Right ventricle myocardium inferior (tissue), 1 donor: ENCODE measurements at regions not wholly inside any gene's neighbourhood (a gene's known extent, or its start where the extent isn't known, plus 50 kb on each side); places are given as distances from the start of the nearest gene placed in this dataset.
A peak's percentile ranks its signal among the peaks of the same experiment; 100 is the strongest.
"Not testable (repeated sequence)": the region's sequence is repeated elsewhere in the genome, so short reads cannot be mapped to it uniquely, and the experiment has no call there.

Experiments
- ATAC-seq: fragments of 200-7000 bp; cut with Tn5 transposase; one replicate; pipeline ENCODE4 v1.9.1; 2020; ENCODE audit warnings: mild to moderate bottlenecking, moderate library complexity
- DNase-seq: peaks from one replicate; pipeline ENCODE4 v3.0.0; 2021; ENCODE audit errors: missing footprints
- intact Hi-C: fragments of 100-400 bp; cut with DNase I; formaldehyde crosslinking; loops from one replicate; pipeline ENCODE4 v1.11.0; 2022
- donor health status: DM: no; HTN: yes; CAD: no; lungs with severe emphysema.

DNA sequence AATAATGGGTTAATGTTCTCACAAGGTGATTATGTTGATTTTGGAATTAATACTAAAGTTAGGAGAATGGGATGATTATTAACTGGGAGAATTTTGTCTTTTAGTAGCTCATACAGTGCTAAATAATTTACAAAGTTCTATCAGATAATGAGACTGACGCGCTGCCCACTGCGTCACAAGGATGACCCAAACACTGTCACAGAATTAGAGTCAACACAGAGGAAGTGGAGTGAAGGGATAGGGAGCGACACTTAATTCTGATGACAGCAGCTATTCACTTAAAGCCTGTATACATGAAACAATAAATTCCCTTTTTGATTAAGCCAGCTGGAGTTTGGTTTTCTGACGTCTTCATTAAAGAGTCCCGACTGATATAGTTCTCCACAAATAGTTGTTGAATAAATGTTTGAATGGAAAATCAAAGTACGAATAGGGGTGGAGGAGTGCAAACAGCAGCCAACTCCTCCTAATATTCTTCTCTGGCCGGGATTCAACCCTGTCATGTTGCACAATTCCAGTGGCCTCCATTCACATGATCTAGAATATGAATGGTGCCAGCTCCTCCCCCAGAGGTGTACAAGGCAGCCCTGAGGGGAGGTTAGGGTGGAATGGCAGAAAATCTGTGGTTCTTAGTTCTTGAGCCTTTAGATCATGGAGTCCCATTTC is 140.3 kb downstream of the PCSK1 start:
- intact Hi-C loops = loop anchor here (5.0 kb wide), 1 partner anchor 45 kb away; no protein-coding TSS in a partner anchor
- ATAC-seq = peak; percentile 81
- DNase-seq = no peak

- DNase-seq, intact Hi-C loops, ATAC-seq: not testable (repeated sequence)
Observed at GRCh38 chr5:96289287-96289686, 143.8 kb downstream of the PCSK1 start.

DNA sequence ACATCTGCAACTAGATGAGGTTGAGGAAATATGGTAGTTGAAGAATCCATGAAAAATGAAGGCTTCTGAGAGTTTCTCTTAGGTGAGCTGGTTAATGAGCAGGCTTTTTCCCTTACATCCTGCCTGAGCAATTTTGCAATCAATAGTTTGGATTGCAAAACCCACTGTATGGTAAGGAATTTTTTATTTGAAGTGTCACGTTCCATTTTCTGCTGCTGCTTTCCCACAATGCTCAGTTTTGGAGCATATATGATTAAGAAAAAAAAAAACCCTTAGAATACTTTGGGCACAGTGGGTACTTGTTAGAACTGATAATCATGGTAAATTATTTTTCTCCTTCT is 144.2 kb downstream of the PCSK1 start:
- ATAC-seq (no peak), DNase-seq (no peak)
- intact Hi-C loops = no loop called here

- intact Hi-C loops = no loop called here
- ATAC-seq (no peak), DNase-seq (no peak)
Observed at GRCh38 chr5:96288166-96288844, 144.7 kb downstream of the PCSK1 start.

DNA sequence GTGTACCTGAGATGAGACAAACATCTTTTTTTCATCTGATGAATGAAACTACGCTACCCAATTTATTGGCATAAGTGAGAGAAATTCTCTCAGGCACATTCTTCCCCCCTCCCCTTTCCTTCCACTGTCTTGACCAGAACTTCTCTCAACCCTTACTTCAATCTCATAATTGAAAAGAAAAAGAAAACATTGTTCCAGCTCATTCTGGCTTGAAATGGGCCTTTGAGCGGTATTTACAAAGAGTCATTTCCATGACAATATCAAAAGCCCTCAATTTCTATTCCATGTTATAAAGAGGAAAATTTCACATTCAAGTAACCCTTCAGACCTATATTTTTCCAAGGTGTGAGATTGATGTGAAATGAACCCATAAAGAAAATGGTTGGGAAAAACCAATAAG is 145.9 kb downstream of the PCSK1 start:
- intact Hi-C loops = no loop called here
- no peak for ATAC-seq

GRCh38 chr5:96285823-96286222 is 147.2 kb downstream of the PCSK1 start:
- intact Hi-C loops = no loop called here
- ATAC-seq = no peak
- no peak for DNase-seq

More for the DNA sequence above, 145.9 kb downstream of the PCSK1 start:
- DNase-seq = no peak

DNA sequence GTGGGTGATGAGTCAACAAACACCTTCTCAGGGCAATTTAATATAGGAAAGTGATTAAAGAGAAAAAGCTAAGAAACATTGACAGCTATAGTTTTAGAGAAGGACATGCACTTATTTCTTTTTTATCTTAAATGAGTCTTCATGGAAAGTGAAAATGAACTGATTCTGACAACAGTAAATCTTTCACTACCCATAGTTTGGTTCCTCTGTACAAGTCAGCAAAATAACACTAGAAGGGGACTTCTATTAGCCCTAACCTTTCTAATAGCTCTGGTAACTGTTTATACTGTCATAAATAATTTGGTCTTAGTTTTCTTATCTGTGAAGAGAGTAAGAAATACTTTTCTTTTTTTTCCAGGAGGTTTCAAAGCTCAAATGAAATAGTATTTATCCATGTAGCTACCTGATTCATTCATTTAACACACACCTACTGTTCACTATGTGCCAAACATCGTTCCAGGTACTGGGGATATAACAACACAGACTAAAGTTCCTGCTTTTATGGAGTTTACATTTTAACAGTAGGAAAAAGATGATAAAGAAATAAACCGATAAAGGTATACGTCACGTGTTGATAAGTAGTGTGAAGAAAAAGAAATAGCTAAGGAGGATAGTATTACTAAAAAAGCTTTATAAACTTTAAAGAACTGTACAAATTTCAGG is 148.2 kb downstream of the PCSK1 start:
- no peak for DNase-seq
- no peak for ATAC-seq
- intact Hi-C loops = no loop called here

- ATAC-seq (no peak), DNase-seq (no peak)
- intact Hi-C loops = no loop called here
Observed at GRCh38 chr5:96283589-96283988, 149.5 kb downstream of the PCSK1 start.

DNA sequence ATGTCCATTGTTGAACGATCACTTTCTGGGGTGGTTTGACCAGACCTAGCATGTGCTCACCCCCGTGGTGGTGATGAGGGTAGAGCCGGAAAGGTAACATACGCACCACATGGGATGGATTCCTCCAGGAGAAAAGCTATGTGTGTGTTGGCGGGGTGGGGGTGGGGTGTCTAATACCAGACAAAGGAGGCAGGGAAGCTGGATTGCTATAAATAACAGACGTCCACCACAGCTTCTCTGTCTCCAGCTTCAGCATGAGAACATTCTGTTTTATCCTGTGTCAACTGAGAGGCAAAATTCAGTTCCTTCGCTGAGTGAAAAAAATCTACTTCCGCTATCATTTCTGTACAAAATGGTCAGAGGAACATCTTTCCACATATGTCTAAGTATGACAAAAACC is 151.0 kb downstream of the PCSK1 start:
- no peak for DNase-seq
- intact Hi-C loops = no loop called here
- ATAC-seq = peak; percentile 44

DNA sequence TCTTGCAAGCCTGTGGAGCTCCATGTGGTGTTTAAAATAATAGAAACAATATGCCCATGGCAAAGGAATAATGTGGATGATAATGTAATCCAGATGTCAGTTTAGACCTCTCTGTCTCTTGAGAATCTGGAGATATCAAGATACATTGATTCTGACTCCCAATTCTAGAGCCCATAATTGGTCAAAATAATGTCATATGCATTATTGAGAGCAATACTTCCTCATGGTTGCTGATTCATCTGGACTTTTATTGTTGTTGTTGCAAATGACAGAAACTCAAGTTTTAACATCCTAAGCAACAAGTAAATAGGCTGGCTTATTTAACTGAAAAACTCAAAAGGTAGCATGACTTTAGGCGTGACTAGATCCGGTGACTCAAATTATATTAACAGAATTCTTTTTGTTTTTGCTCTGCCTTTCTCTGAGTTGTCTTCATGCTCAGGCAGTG is 152.1 kb downstream of the PCSK1 start:
- no peak for ATAC-seq
- no peak for DNase-seq
- intact Hi-C loops = no loop called here

GRCh38 chr5:96279801-96280542 is 153.1 kb downstream of the PCSK1 start:
- intact Hi-C loops = no loop called here
- no peak for DNase-seq
- no peak for ATAC-seq

DNA sequence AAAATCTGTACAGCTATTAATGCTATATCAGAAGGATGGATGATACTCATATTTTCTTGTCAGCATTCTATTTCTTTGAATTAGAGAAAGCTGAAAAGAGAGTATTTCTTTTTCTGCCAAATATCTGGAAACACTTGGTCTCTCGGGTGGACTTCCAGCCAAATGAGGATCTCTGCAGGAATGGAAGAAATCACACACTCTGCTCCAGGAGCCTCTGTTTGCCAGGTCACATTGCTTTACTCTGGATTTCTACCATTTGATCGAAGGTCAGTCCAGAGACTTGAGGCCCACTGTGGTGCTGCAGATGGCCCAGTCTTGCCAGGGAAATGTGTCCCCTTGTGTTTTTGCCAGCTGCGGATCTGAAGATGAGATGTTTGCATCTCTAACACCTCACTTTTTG is 154.1 kb downstream of the PCSK1 start:
- ATAC-seq (no peak), DNase-seq (no peak)
- intact Hi-C loops = no loop called here

- intact Hi-C loops = no loop called here
- DNase-seq (no peak), ATAC-seq (no peak)
Observed at GRCh38 chr5:96275051-96275450, 158.0 kb downstream of the PCSK1 start.

- intact Hi-C loops = no loop called here
- no peak for ATAC-seq
- DNase-seq = no peak
Observed at GRCh38 chr5:96265487-96265886, 167.6 kb downstream of the PCSK1 start.

DNA sequence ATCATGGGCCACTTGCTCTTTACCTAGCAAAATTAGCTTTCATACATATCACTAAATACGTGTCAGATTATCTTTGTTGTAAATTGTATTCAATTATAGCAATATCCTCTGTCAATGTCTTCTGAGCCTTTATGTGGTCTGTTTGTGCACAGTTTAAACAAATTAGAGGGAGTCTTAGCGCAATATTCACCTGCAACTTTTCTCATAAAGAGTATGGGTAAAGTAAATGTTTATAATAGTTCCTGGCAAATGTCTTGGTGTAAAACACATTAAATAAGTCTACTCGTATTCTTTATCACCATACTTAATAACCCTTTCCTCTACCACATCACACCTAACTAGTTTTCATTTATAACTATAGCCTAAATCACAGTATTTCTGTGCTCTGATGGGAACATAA is 169.0 kb downstream of the PCSK1 start:
- intact Hi-C loops = no loop called here
- DNase-seq (no peak), ATAC-seq (no peak)

GRCh38 chr5:96262105-96262504 is 170.9 kb downstream of the PCSK1 start:
- ATAC-seq (no peak), DNase-seq (peak; percentile 3)
- intact Hi-C loops = no loop called here

GRCh38 chr5:96260009-96260408 is 173.0 kb downstream of the PCSK1 start:
- no peak for ATAC-seq
- no peak for DNase-seq
- intact Hi-C loops = no loop called here

DNA sequence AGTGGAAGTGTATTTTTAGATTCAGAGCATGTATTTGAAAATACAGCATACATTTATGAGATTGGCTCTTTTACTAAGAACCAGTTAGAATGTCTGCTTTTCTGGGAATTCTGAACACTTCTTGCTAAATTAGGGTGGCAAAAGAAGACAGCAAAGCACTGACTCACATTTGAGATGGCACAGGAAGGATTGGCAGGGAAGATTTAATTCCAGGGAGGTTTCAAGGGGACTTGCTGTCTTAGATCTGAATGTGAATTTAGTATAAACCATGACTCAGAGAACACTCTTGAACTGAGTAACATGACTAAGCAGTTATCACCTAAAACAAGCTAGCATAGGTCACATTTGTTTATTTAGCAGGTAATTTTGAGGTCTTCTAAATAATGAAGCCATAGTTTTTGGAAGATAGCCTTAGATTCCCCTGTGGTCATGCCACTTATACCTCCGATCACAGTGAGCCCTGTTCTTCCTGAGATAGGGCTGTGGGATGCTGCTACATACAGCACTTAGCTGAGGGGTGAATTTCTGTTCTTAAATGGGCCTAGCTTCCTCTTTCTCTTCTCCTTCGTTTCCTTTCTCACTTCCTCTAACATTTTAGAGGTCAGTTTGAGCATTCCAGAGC is 173.8 kb downstream of the PCSK1 start:
- intact Hi-C loops = no loop called here
- no peak for ATAC-seq

GRCh38 chr5:96258692-96259091 is 174.4 kb downstream of the PCSK1 start:
- intact Hi-C loops = no loop called here

More for the DNA sequence above, 173.8 kb downstream of the PCSK1 start:
- DNase-seq = no peak

More at GRCh38 chr5:96258692-96259091, 174.4 kb downstream of the PCSK1 start:
- DNase-seq (no peak), ATAC-seq (no peak)
